ENCODE measurements at regions not wholly inside any gene's neighbourhood (a gene's known extent, or its start where the extent isn't known, plus 50 kb on each side); places are given as distances from the start of the nearest gene placed in this dataset.

DNA sequence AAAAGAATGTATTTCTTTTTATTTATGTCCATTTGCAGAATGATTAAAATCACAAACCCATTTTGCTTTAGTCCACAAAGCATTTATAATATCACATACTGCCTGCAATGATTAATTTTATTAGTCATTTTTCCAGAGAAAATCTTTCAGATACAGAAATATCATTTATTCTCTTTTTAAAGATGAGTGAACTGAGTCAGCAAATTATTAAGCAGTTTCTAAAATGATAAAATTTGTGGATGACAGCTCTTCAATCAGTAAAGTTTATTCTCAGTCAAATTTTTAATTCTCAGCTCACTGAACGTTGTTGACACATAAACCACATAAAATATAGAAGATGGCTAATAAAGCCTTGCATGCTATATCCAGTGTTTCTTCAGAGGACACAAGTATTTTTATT, 485.5 kb downstream of the PRR32 start:
- TF ChIP-seq, protein P1, sequence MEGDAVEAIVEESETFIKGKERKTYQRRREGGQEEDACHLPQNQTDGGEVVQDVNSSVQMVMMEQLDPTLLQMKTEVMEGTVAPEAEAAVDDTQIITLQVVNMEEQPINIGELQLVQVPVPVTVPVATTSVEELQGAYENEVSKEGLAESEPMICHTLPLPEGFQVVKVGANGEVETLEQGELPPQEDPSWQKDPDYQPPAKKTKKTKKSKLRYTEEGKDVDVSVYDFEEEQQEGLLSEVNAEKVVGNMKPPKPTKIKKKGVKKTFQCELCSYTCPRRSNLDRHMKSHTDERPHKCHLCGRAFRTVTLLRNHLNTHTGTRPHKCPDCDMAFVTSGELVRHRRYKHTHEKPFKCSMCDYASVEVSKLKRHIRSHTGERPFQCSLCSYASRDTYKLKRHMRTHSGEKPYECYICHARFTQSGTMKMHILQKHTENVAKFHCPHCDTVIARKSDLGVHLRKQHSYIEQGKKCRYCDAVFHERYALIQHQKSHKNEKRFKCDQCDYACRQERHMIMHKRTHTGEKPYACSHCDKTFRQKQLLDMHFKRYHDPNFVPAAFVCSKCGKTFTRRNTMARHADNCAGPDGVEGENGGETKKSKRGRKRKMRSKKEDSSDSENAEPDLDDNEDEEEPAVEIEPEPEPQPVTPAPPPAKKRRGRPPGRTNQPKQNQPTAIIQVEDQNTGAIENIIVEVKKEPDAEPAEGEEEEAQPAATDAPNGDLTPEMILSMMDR (IDR thresholded peaks at IDR 0.05; ENCODE audit: borderline replicate concordance, extremely low read depth, low read length, poor library complexity, severe bottlenecking): no peak
- no peak for TF ChIP-seq EZH2 (IDR thresholded peaks at IDR 0.05; ENCODE audit: borderline replicate concordance, low read depth, low read length, severe bottlenecking)

Measured in DND-41 (cell line).